ENCODE measurements at regions not wholly inside any gene's neighbourhood (a gene's known extent, or its start where the extent isn't known, plus 50 kb on each side); places are given as distances from the start of the nearest gene placed in this dataset.

DNA sequence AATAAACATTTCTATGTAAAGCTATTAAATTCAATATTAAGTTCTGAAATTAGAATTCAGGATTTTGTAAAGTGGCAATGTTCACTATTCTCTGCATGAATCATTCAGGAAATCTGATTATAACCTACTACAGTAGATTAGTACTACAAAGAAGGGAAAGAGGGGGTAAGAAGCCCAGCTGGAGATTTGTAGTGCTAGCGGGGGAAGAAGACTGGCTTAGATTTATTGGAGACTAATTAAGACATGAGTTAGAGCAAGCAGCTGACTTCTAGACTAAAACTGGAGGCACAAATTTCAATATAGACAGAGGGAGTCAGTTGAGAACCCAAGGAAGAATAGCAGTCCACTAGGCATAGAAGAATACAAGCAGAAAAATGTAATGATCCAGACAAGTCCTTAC, 55.8 kb upstream of the SETMAR start:
- TF ChIP-seq EGR1 (IDR thresholded peaks at IDR 0.05) (no peak), CREB1 (IDR thresholded peaks at IDR 0.05; ENCODE audit: low read depth) (no peak), CEBPB (IDR thresholded peaks at IDR 0.05) (no peak), ZBTB7A (IDR thresholded peaks at IDR 0.05; ENCODE audit: low read depth) (no peak), FOXM1 (IDR thresholded peaks at IDR 0.05; ENCODE audit: borderline replicate concordance, low read depth) (no peak), TAF1 (IDR thresholded peaks at IDR 0.05; ENCODE audit: low read depth) (no peak), NFIC (IDR thresholded peaks at IDR 0.05) (no peak)
- TF ChIP-seq, protein P1, sequence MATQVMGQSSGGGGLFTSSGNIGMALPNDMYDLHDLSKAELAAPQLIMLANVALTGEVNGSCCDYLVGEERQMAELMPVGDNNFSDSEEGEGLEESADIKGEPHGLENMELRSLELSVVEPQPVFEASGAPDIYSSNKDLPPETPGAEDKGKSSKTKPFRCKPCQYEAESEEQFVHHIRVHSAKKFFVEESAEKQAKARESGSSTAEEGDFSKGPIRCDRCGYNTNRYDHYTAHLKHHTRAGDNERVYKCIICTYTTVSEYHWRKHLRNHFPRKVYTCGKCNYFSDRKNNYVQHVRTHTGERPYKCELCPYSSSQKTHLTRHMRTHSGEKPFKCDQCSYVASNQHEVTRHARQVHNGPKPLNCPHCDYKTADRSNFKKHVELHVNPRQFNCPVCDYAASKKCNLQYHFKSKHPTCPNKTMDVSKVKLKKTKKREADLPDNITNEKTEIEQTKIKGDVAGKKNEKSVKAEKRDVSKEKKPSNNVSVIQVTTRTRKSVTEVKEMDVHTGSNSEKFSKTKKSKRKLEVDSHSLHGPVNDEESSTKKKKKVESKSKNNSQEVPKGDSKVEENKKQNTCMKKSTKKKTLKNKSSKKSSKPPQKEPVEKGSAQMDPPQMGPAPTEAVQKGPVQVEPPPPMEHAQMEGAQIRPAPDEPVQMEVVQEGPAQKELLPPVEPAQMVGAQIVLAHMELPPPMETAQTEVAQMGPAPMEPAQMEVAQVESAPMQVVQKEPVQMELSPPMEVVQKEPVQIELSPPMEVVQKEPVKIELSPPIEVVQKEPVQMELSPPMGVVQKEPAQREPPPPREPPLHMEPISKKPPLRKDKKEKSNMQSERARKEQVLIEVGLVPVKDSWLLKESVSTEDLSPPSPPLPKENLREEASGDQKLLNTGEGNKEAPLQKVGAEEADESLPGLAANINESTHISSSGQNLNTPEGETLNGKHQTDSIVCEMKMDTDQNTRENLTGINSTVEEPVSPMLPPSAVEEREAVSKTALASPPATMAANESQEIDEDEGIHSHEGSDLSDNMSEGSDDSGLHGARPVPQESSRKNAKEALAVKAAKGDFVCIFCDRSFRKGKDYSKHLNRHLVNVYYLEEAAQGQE (IDR thresholded peaks at IDR 0.05; ENCODE audit: low read depth) = no peak

DNA sequence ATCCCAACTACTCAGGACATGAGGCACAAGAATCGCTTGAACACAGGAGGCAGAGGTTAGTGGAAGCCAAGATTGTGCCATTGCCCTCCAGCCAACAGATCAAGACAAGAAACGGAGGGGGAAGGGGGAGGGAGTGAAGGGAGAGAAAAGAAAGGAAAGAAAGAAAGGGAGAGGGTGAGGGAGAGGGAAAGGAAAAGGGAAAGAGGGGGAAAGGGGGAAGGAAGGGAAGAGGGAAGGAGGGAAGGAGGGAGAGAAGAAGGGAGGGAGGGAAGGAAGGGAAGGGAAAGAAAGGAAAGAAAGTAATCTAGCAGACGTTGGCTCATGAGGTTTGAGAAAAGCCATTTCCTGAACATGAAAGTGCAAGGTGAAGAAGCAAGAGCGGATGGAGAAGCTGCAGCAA, 53.1 kb upstream of the SETMAR start:
- TF ChIP-seq, protein P2, sequence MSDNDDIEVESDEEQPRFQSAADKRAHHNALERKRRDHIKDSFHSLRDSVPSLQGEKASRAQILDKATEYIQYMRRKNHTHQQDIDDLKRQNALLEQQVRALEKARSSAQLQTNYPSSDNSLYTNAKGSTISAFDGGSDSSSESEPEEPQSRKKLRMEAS (IDR thresholded peaks at IDR 0.05) = no peak
- TF ChIP-seq TAF1 (IDR thresholded peaks at IDR 0.05; ENCODE audit: low read depth) (no peak), FOXM1 (IDR thresholded peaks at IDR 0.05; ENCODE audit: borderline replicate concordance, low read depth) (no peak), NFIC (IDR thresholded peaks at IDR 0.05) (no peak), EGR1 (IDR thresholded peaks at IDR 0.05) (no peak), CEBPB (IDR thresholded peaks at IDR 0.05) (no peak), RAD21 (IDR thresholded peaks at IDR 0.05; ENCODE audit: low read depth) (no peak), ZBTB7A (IDR thresholded peaks at IDR 0.05; ENCODE audit: low read depth) (no peak), CREB1 (IDR thresholded peaks at IDR 0.05; ENCODE audit: low read depth) (no peak), YY1 (IDR thresholded peaks at IDR 0.05; ENCODE audit: low read depth) (no peak), EP300 (IDR thresholded peaks at IDR 0.05; ENCODE audit: borderline replicate concordance) (no peak), TEAD4 (IDR thresholded peaks at IDR 0.05) (no peak), TCF12 (IDR thresholded peaks at IDR 0.05; ENCODE audit: low read depth) (no peak)
- TF ChIP-seq, protein P1 (IDR thresholded peaks at IDR 0.05; ENCODE audit: low read depth) = no peak
- TF ChIP-seq, protein P3, sequence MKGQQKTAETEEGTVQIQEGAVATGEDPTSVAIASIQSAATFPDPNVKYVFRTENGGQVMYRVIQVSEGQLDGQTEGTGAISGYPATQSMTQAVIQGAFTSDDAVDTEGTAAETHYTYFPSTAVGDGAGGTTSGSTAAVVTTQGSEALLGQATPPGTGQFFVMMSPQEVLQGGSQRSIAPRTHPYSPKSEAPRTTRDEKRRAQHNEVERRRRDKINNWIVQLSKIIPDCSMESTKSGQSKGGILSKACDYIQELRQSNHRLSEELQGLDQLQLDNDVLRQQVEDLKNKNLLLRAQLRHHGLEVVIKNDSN (IDR thresholded peaks at IDR 0.05) = no peak

DNA sequence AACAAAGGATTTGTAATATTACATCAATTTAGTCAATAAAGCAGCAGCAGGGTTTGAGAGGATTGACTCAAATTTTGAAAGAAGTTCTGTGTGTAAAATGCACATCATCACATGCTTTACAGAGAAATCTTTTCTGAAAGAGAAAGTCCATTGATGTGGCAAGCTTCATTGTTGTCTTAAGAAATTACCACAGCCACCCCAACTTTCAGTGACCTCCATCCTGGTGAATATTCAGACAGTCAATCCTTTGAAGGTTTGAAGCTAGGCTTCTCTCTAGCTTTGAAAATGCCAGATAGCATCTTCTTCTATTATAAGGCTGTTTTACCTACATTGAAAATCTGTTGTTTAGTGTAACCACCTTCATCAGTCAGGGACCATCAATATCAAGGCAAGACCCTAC, 51.8 kb upstream of the SETMAR start:
- no peak for TF ChIP-seq EP300 (IDR thresholded peaks at IDR 0.05; ENCODE audit: borderline replicate concordance)
